SU-DHL-6 (cell line): ENCODE measurements at regions not wholly inside any gene's neighbourhood (a gene's known extent, or its start where the extent isn't known, plus 50 kb on each side); places are given as distances from the start of the nearest gene placed in this dataset.
"Not testable (repeated sequence)": the region's sequence is repeated elsewhere in the genome, so short reads cannot be mapped to it uniquely, and the experiment has no call there.

Experiments used
- H2AFZ ChIP-seq: fragments of 200-600 bp; sonication (generic); 2 replicates; pipeline ENCODE4 v1.6.1; 2014; ENCODE audit warnings: low read depth, mild to moderate bottlenecking, moderate library complexity, mixed read lengths, antibody characterized with exemption, low read length; ENCODE audit not compliant: severe bottlenecking
- H3F3A ChIP-seq: fragments of 200-600 bp; shearing (Covaris generic); 2 replicates; pipeline ENCODE4 v1.6.0; 2016; ENCODE audit warnings: antibody characterized with exemption, mild to moderate bottlenecking; ENCODE audit not compliant: insufficient read depth
- H3K27ac ChIP-seq: fragments of 200-600 bp; sonication (generic); 2 replicates; pipeline ENCODE4 v1.5.1; 2016; ENCODE audit warnings: low read depth, mild to moderate bottlenecking, low read length, moderate library complexity, mixed read lengths
- H3K27me3 ChIP-seq: fragments of 200-600 bp; sonication (generic), shearing (Covaris generic); 2 replicates; pipeline ENCODE4 v1.6.0; 2014; ENCODE audit warnings: mild to moderate bottlenecking, low read length
- H3K36me3 ChIP-seq: fragments of 200-600 bp; sonication (generic); 2 replicates; pipeline ENCODE4 v1.6.1; 2014; ENCODE audit warnings: mild to moderate bottlenecking, low read length, mixed read lengths
- H3K4me2 ChIP-seq: fragments of 300-600, 200-600 bp; shearing (Covaris generic), sonication (generic); 2 replicates; pipeline ENCODE4 v1.6.0; 2014; ENCODE audit warnings: low read length, low read depth, mild to moderate bottlenecking; ENCODE audit not compliant: poor library complexity, severe bottlenecking
- H3K4me3 ChIP-seq: fragments of 200-600 bp; sonication (generic); 2 replicates; pipeline ENCODE4 v1.5.1; 2014; ENCODE audit warnings: antibody characterized with exemption, low read length, mild to moderate bottlenecking, mixed read lengths; ENCODE audit not compliant: insufficient read depth, poor library complexity, severe bottlenecking
- H3K79me2 ChIP-seq: fragments of 200-600 bp; sonication (generic); 2 replicates; pipeline ENCODE4 v1.6.1; 2014; ENCODE audit warnings: mild to moderate bottlenecking, low read length, moderate library complexity; ENCODE audit not compliant: insufficient read depth
- H3K9ac ChIP-seq: fragments of 200-600 bp; sonication (generic); 2 replicates; pipeline ENCODE4 v1.7.0; 2014; ENCODE audit warnings: mild to moderate bottlenecking, low read length
- H3K9me2 ChIP-seq: fragments of 200-600 bp; sonication (generic); replicated peaks from 2 replicates; pipeline ENCODE4 v1.6.1; 2014; ENCODE audit warnings: low read length; ENCODE audit not compliant: insufficient read depth
- H3K9me3 ChIP-seq: fragments of 200-600 bp; sonication (generic); 2 replicates; pipeline ENCODE4 v1.6.1; 2014; ENCODE audit warnings: low read length, mixed read lengths; ENCODE audit not compliant: insufficient read depth
- H4K20me1 ChIP-seq: fragments of 200-600 bp; sonication (generic); 2 replicates; pipeline ENCODE4 v1.6.1; 2014; ENCODE audit warnings: low read depth, mild to moderate bottlenecking, antibody characterized with exemption, low read length, moderate library complexity, mixed read lengths
- EZH2phosphoT487 ChIP-seq: fragments of 200-600 bp; sonication (generic), shearing (Covaris generic); conservative IDR thresholded peaks from 2 replicates; pipeline ENCODE4 v1.6.1; 2018; ENCODE audit warnings: mild to moderate bottlenecking, antibody characterized with exemption, low read length, moderate library complexity, mixed read lengths
- TF ChIP-seq, protein P1 (sequence below): fragments of 200-600 bp; sonication (generic); IDR thresholded peaks from one replicate; pipeline ENCODE4 v1.5.1; 2017; ENCODE audit warnings: antibody characterized with exemption, mild to moderate bottlenecking, low read length, moderate library complexity; ENCODE audit not compliant: insufficient read depth, poor library complexity, severe bottlenecking

DNA sequence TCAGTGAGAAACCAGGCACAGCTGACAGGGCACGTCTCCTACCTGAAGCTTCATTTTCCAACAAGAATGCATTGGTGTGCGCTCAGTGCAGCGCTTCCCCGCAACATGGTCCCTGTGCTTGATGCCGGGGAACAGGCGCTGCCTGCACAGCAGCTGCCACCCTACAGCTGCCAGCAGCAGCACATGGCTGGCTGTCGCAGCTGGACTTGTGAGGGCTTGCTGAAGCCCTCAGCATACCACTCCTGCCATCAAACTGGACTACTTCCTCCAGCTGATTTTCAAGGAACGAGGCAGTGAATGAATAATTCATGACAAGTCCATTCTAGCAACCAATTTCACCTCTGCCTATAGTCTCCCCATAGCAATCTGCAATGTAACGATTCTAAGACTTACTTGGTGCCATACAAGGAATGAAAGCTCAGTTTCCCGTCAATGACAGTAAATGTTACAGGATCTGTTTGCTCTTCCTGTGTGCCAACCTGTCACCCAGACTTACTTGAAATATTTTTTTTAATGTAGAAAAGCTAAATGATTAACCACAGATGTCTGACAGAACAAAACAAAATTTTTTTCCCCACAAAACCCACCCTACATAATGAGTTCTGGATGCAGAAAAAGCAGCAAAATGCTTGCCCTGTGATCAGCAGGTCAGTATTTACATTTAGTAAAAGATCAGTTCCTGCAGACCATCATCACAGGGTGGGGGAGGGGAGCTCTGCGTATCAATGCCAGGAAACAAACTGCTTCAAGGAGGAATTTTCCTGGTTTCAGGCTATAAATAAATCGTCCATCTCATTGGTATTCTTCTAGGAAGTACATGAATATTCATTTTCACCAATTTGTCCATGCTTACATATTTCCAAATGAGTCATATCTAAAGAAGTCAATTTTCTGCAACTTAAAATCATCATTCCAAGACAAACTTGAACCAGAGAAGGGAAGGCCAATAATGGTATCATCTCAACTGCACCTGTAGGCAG, 140.6 kb downstream of the ALOX5 start:
- H3K4me2 ChIP-seq: no peak overlapping the region
- H3K4me3 ChIP-seq: no peak overlapping the region
- TF ChIP-seq, protein P1, sequence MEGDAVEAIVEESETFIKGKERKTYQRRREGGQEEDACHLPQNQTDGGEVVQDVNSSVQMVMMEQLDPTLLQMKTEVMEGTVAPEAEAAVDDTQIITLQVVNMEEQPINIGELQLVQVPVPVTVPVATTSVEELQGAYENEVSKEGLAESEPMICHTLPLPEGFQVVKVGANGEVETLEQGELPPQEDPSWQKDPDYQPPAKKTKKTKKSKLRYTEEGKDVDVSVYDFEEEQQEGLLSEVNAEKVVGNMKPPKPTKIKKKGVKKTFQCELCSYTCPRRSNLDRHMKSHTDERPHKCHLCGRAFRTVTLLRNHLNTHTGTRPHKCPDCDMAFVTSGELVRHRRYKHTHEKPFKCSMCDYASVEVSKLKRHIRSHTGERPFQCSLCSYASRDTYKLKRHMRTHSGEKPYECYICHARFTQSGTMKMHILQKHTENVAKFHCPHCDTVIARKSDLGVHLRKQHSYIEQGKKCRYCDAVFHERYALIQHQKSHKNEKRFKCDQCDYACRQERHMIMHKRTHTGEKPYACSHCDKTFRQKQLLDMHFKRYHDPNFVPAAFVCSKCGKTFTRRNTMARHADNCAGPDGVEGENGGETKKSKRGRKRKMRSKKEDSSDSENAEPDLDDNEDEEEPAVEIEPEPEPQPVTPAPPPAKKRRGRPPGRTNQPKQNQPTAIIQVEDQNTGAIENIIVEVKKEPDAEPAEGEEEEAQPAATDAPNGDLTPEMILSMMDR: no peak
- no peak overlapping the region for H3K9ac ChIP-seq
- H2AFZ ChIP-seq: no peak overlapping the region
- no peak overlapping the region for H3K27ac ChIP-seq
- no peaks in the 10 kb centered on the region for H3K36me3 ChIP-seq
- H3K79me2 ChIP-seq: no peaks in the 10 kb centered on the region
- no peaks in the 10 kb centered on the region for H3F3A ChIP-seq
- H3K9me3 ChIP-seq: no peaks in the 10 kb centered on the region
- H3K27me3 ChIP-seq: no peaks in the 10 kb centered on the region
- H3K9me2 ChIP-seq: no peaks in the 10 kb centered on the region
- no peaks in the 10 kb centered on the region for H4K20me1 ChIP-seq

DNA sequence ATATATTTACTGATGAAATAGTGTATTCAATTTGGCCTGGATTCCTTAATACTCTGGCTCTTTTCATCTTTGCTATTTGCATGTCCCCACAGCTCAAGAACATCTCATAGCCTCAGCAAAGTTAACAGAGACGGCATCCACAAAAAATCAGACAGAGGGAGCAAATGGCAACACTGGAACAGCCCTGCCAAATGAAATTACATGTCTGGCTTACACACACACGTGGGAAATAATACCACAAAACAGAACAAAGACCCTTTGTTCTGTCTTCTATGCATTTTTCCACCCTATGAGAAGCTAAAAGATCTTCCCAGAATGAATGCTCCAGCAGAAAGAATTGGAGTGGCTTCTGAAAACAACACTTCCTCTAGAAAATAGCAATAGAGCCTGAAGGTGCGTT, 139.5 kb downstream of the ALOX5 start:
- no peak overlapping the region for H3K4me3 ChIP-seq
- H3K36me3 ChIP-seq: no peaks in the 10 kb centered on the region
- no peaks in the 10 kb centered on the region for H4K20me1 ChIP-seq
- H3K4me2 ChIP-seq: no peak overlapping the region
- H3K9me3 ChIP-seq: no peaks in the 10 kb centered on the region
- no peak overlapping the region for H3K9ac ChIP-seq
- no peaks in the 10 kb centered on the region for H3K27me3 ChIP-seq
- no peak overlapping the region for H2AFZ ChIP-seq
- TF ChIP-seq, protein P1: no peak
- no peaks in the 10 kb centered on the region for H3K9me2 ChIP-seq
- H3K27ac ChIP-seq: no peak overlapping the region
- H3K79me2 ChIP-seq: no peaks in the 10 kb centered on the region
- no peaks in the 10 kb centered on the region for H3F3A ChIP-seq

DNA sequence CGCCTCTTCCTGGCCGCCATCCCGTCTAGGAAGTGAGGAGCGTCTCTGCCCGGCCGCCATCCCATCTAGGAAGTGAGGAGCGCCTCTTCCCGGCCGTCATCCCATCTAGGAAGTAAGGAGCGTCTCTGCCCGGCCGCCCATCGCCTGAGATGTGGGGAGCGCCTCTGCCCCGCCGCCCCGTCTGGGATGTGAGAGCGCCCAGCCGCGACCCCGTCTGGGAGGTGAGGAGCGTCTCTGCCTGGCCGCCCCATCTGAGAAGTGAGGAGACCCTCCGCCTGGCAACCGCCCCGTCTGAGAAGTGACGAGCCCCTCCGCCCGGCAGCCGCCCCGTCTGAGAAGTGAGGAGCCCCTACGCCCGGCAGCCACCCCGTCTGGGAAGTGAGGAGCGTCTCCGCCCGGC, 137.9 kb downstream of the ALOX5 start:
- H3K4me2 ChIP-seq, H3F3A ChIP-seq, H3K36me3 ChIP-seq, H3K27me3 ChIP-seq, H3K79me2 ChIP-seq, H3K27ac ChIP-seq, H3K4me3 ChIP-seq, H3K9ac ChIP-seq, H4K20me1 ChIP-seq, H3K9me3 ChIP-seq, H3K9me2 ChIP-seq, H2AFZ ChIP-seq: not testable (repeated sequence)

DNA sequence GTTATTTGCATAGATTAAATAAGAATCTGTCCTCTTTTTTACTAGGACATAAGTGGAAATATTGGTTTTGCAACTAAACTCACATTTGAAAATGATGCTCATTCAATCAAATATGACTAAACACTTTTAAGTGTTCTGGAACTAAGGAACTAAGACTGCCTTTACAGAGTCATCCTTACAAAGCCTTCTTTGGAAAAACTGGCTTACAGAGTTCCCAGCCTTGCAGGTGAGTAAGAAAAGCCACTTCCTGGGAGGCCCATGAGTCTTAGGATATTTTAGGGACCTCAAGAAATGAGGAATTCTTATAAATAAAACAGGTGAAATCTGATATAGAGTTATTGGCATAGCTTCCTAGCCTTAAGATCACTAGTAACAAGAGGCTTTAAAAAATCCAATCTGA, 135.5 kb downstream of the ALOX5 start:
- no peaks in the 10 kb centered on the region for H3K79me2 ChIP-seq
- H3K27me3 ChIP-seq: no peaks in the 10 kb centered on the region
- no peaks in the 10 kb centered on the region for H4K20me1 ChIP-seq
- H3K4me2 ChIP-seq: no peak overlapping the region
- H3K36me3 ChIP-seq: no peaks in the 10 kb centered on the region
- H2AFZ ChIP-seq: no peak overlapping the region
- H3K9ac ChIP-seq: no peak overlapping the region
- no peaks in the 10 kb centered on the region for H3K9me2 ChIP-seq
- H3K4me3 ChIP-seq: no peak overlapping the region
- no peaks in the 10 kb centered on the region for H3K9me3 ChIP-seq
- H3K27ac ChIP-seq: no peak overlapping the region
- TF ChIP-seq, protein P1: no peak
- TF ChIP-seq EZH2phosphoT487: no peak
- H3F3A ChIP-seq: no peaks in the 10 kb centered on the region
